IMR-90 (cell line): ENCODE measurements at regions not wholly inside any gene's neighbourhood (a gene's known extent, or its start where the extent isn't known, plus 50 kb on each side); places are given as distances from the start of the nearest gene placed in this dataset.

Source experiments
- ATAC-seq: fragments of 200-7000 bp; cut with Tn5 transposase; 2 replicates; pipeline ENCODE4 v1.9.1; 2020; ENCODE audit warnings: low read depth, mild to moderate bottlenecking, moderate library complexity
- BruUV-seq: library from RNA; stranded (reverse); fragments of 400-500 nt; replicated peaks from 2 replicates; lab custom pipeline; 2021; lab: Mats Ljungman, UMichigan
- CTCF ChIA-PET: fragments of 300-600 bp; formaldehyde crosslinking; extraction: SDS; loops from one replicate; lab custom pipeline; 2021; ENCODE audit warnings: antibody characterized with exemption; lab: Yijun Ruan, JAX
- POLR2A ChIA-PET: fragments of 300-600 bp; sonication (Branson Sonifier 250); formaldehyde crosslinking; loops from one replicate; lab custom pipeline; 2022; ENCODE audit warnings: antibody characterized with exemption; ENCODE audit not compliant: unreplicated experiment; lab: Charles Lee
- DNase-seq: peaks from one replicate; pipeline ENCODE4 v3.0.0; 2013
- H2AFZ ChIP-seq: replicated peaks from 2 replicates; pipeline ENCODE3; 2013; ENCODE audit warnings: low read length, mild to moderate bottlenecking; ENCODE audit not compliant: poor library complexity
- H2AK5ac ChIP-seq: 2 replicates; pipeline ENCODE4 v1.6.1; 2013; ENCODE audit warnings: low read depth, low read length, inconsistent platforms
- H2AK9ac ChIP-seq: replicated peaks from 2 replicates; pipeline ENCODE3; 2013; ENCODE audit warnings: mild to moderate bottlenecking, low read depth, low read length, moderate library complexity; ENCODE audit not compliant: poor library complexity
- H2BK120ac ChIP-seq: 2 replicates; pipeline ENCODE4 v1.6.1; 2013; ENCODE audit warnings: low read depth, low read length, inconsistent platforms
- H2BK15ac ChIP-seq: 3 replicates; pipeline ENCODE4 v1.6.1; 2013; ENCODE audit warnings: low read depth, low read length, inconsistent platforms
- H2BK20ac ChIP-seq: 2 replicates; pipeline ENCODE4 v1.6.1; 2013; ENCODE audit warnings: low read depth, mild to moderate bottlenecking, inconsistent platforms, low read length, moderate library complexity
- H2BK5ac ChIP-seq: 2 replicates; pipeline ENCODE4 v1.6.1; 2013; ENCODE audit warnings: mild to moderate bottlenecking, low read depth, low read length, inconsistent platforms; ENCODE audit not compliant: poor library complexity, severe bottlenecking
- H3K14ac ChIP-seq: replicated peaks from 2 replicates; pipeline ENCODE4 v1.6.1; 2013; ENCODE audit warnings: low read depth, low read length, inconsistent platforms
- H3K18ac ChIP-seq: 2 replicates; pipeline ENCODE4 v1.6.1; 2013; ENCODE audit warnings: low read depth, low read length, control low read depth
- H3K23ac ChIP-seq: 2 replicates; pipeline ENCODE4 v1.6.1; 2013; ENCODE audit warnings: low read depth, low read length, inconsistent platforms
- H3K27ac ChIP-seq: 2 replicates; pipeline ENCODE4 v1.5.1; 2013; ENCODE audit warnings: mild to moderate bottlenecking, control low read depth, low read length; ENCODE audit not compliant: insufficient read depth
- H3K27me3 ChIP-seq: 2 replicates; pipeline ENCODE4 v1.6.1; 2013; ENCODE audit warnings: low read length; ENCODE audit not compliant: control insufficient read depth, insufficient read depth
- H3K36me3 ChIP-seq: 2 replicates; pipeline ENCODE4 v1.6.1; 2013; ENCODE audit warnings: low read length, mixed read lengths; ENCODE audit not compliant: control insufficient read depth, insufficient read depth
- H3K4ac ChIP-seq: 2 replicates; pipeline ENCODE4 v1.6.1; 2013; ENCODE audit warnings: low read depth, low read length, inconsistent platforms
- H3K4me1 ChIP-seq: 2 replicates; pipeline ENCODE4 v1.6.1; 2013; ENCODE audit warnings: low read length, mixed read lengths; ENCODE audit not compliant: control insufficient read depth, insufficient read depth
- H3K4me2 ChIP-seq: 2 replicates; pipeline ENCODE4 v1.6.1; 2013; ENCODE audit warnings: low read depth, mild to moderate bottlenecking, control low read depth, low read length, moderate library complexity
- H3K4me3 ChIP-seq: 2 replicates; pipeline ENCODE4 v1.5.1; 2013; ENCODE audit warnings: low read depth, mild to moderate bottlenecking, control low read depth, low read length, moderate library complexity; ENCODE audit not compliant: insufficient read depth
- H3K56ac ChIP-seq: 2 replicates; pipeline ENCODE4 v1.6.1; 2013; ENCODE audit warnings: low read length, inconsistent platforms; ENCODE audit not compliant: insufficient read depth; ENCODE audit errors: extremely low read depth
- H3K79me1 ChIP-seq, 2 experiments: 2 replicates each; pipeline ENCODE4 v1.6.1; 2013; ENCODE audit warnings: low read length in 2 of 2, inconsistent platforms in 1 of 2, low read depth in 1 of 2
- H3K9ac ChIP-seq: 2 replicates; pipeline ENCODE4 v1.6.1; 2013; ENCODE audit warnings: low read depth, low read length, control low read depth
- H3K9me1 ChIP-seq: 2 replicates; pipeline ENCODE4 v1.6.1; 2013; ENCODE audit warnings: low read length, inconsistent platforms; ENCODE audit not compliant: insufficient read depth
- H3K9me3 ChIP-seq: 2 replicates; pipeline ENCODE4 v1.6.1; 2013; ENCODE audit warnings: low read length; ENCODE audit not compliant: control insufficient read depth, insufficient read depth
- H4K20me1 ChIP-seq: 2 replicates; pipeline ENCODE4 v1.6.1; 2013; ENCODE audit warnings: low read length, inconsistent platforms; ENCODE audit not compliant: insufficient read depth
- H4K5ac ChIP-seq: 2 replicates; pipeline ENCODE4 v1.6.1; 2013; ENCODE audit warnings: mild to moderate bottlenecking, low read depth, low read length, control low read depth
- H4K8ac ChIP-seq, 2 experiments: 2 replicates each; pipeline ENCODE4 v1.6.1; 2013; ENCODE audit warnings: low read depth in 2 of 2, low read length in 2 of 2, control low read depth in 1 of 2, inconsistent platforms in 1 of 2
- H4K91ac ChIP-seq: 2 replicates; pipeline ENCODE4 v1.6.1; 2013; ENCODE audit warnings: low read depth, low read length, inconsistent platforms; ENCODE audit not compliant: insufficient read depth
- BHLHE40 ChIP-seq: fragments of 150-350 bp; IDR thresholded peaks from 2 replicates; pipeline ENCODE4 v1.6.1; 2016; ENCODE audit warnings: mild to moderate bottlenecking, low read depth, low read length
- CEBPB ChIP-seq: IDR thresholded peaks from 2 replicates; pipeline ENCODE4 v1.6.1; 2012; ENCODE audit warnings: low read depth, low read length, improper control_type of control experiment
- CHD1 ChIP-seq: IDR thresholded peaks from 2 replicates; pipeline ENCODE4 v1.6.1; 2012; ENCODE audit warnings: low read depth, low read length, improper control_type of control experiment
- CTCF ChIP-seq: conservative IDR thresholded peaks from 2 replicates; pipeline ENCODE4 v1.5.1; 2012; ENCODE audit warnings: mild to moderate bottlenecking, low read depth, low read length, improper control_type of control experiment
- ELK1 ChIP-seq: fragments of 150-350 bp; IDR thresholded peaks from 2 replicates; pipeline ENCODE4 v1.6.1; 2016; ENCODE audit warnings: low read depth, mild to moderate bottlenecking, low read length, moderate library complexity, borderline replicate concordance
- FOS ChIP-seq: fragments of 150-350 bp; IDR thresholded peaks from 2 replicates; pipeline ENCODE4 v1.6.1; 2016; ENCODE audit warnings: low read depth, low read length
- MAFK ChIP-seq: IDR thresholded peaks from 2 replicates; pipeline ENCODE4 v1.6.1; 2012; ENCODE audit warnings: low read depth, low read length, improper control_type of control experiment
- MAZ ChIP-seq: IDR thresholded peaks from 2 replicates; pipeline ENCODE4 v1.6.1; 2012; ENCODE audit warnings: low read depth, mild to moderate bottlenecking, low read length, improper control_type of control experiment, moderate library complexity, borderline replicate concordance
- MXI1 ChIP-seq: IDR thresholded peaks from 2 replicates; pipeline ENCODE4 v1.6.1; 2012; ENCODE audit warnings: low read depth, mild to moderate bottlenecking, low read length, moderate library complexity, borderline replicate concordance
- NFE2L2 ChIP-seq: fragments of 150-350 bp; IDR thresholded peaks from 2 replicates; pipeline ENCODE4 v1.6.1; 2016; ENCODE audit warnings: low read depth, mild to moderate bottlenecking, low read length
- POLR2A ChIP-seq: IDR thresholded peaks from 2 replicates; pipeline ENCODE4 v1.6.1; 2012; ENCODE audit warnings: mild to moderate bottlenecking, low read depth, low read length
- RAD21 ChIP-seq: IDR thresholded peaks from 2 replicates; pipeline ENCODE4 v1.6.1; 2012; ENCODE audit warnings: low read length, improper control_type of control experiment
- RCOR1 ChIP-seq: IDR thresholded peaks from 2 replicates; pipeline ENCODE4 v1.6.1; 2012; ENCODE audit warnings: mild to moderate bottlenecking, low read length, improper control_type of control experiment; ENCODE audit not compliant: insufficient replicate concordance
- RFX5 ChIP-seq: IDR thresholded peaks from 2 replicates; pipeline ENCODE4 v1.8.0; 2012; ENCODE audit warnings: low read depth, mild to moderate bottlenecking, low read length, moderate library complexity
- SMC3 ChIP-seq: fragments of 150-350 bp; IDR thresholded peaks from 2 replicates; pipeline ENCODE4 v1.6.1; 2016; ENCODE audit warnings: low read depth, mild to moderate bottlenecking, antibody characterized with exemption, low read length, moderate library complexity
- WGBS, 2 experiments: methylation state at CpG; one replicate each; pipeline versions ENCODE4 v1.1.5 to v1.1.7; 2013; ENCODE audit warnings: missing lambda C conversion rate in 2 of 2; ENCODE audit not compliant: insufficient read length in 1 of 2; ENCODE audit errors: extremely low coverage in 2 of 2; 5-methylcytosine and 5-hydroxymethylcytosine counted together
- dilution Hi-C: fragments of 300-500 bp; cut with HindIII; formaldehyde crosslinking; loops from one replicate; pipeline ENCODE4 v1.14.3; 2018; ENCODE audit warnings: low sequenced_read_pairs; ENCODE audit not compliant: unreplicated experiment
- in situ Hi-C: fragments of 300-500 bp; cut with MboI; formaldehyde crosslinking; loops from 3 replicates; pipeline ENCODE4 v1.14.3; 2019; ENCODE audit warnings: low sequenced_read_pairs, inconsistent platforms, mixed read lengths
- intact Hi-C: fragments of 100-400 bp; cut with micrococcal nuclease; formaldehyde crosslinking; loops from 2 replicates; pipeline ENCODE4 v1.10.0; 2022
- TF ChIP-seq, protein P1 (sequence below): fragments of 150-350 bp; IDR thresholded peaks from 2 replicates; pipeline ENCODE4 v1.6.1; 2017; ENCODE audit warnings: mild to moderate bottlenecking, antibody characterized with exemption, low read length, low read depth

- no peaks in the 10 kb centered on the region; the same call in 1 of the 2 replicates for H3K27me3 ChIP-seq
- H3K56ac ChIP-seq = no peak overlapping the region
- CTCF ChIA-PET = no interaction called here
- H3K27ac ChIP-seq = no peak overlapping the region
- no peak overlapping the region for H3K4me2 ChIP-seq
- 0 out of 2 replicates have a peak, but pooled peaks cover 2% of the 10 kb centered on the region for H3K9me3 ChIP-seq
- BruUV-seq = no TSS peak
- no peak overlapping the region for H3K4me3 ChIP-seq
- H3K23ac ChIP-seq = no peak overlapping the region
- H3K4me1 ChIP-seq = peaks cover 3% of the 10 kb centered on the region; the same call in 1 of the 2 replicates
- H4K8ac ChIP-seq = no peak overlapping the region
- no peaks in the 10 kb centered on the region for H3K36me3 ChIP-seq
- no peak overlapping the region for H3K18ac ChIP-seq
- 90% methylated on average over 5 of the region's 6 CpGs; no CpG with 5 or more reads in 1 of the 2 experiments for WGBS, 2 experiments
- H3K4ac ChIP-seq = no peak overlapping the region
- no peaks in the 10 kb centered on the region for H4K20me1 ChIP-seq
- ATAC-seq (no peak), DNase-seq (no peak)
- in situ Hi-C loops (no loop called here), dilution Hi-C loops (no loop called here), intact Hi-C loops (loop anchor here (5.0 kb wide), 1 partner anchor 142 kb away; the partner anchor contains the start of gene ACSL4)
- H4K5ac ChIP-seq = no peak overlapping the region
- TF ChIP-seq POLR2A (no peak), RAD21 (no peak), ELK1 (no peak), FOS (no peak), NFE2L2 (no peak), BHLHE40 (no peak), RCOR1 (no peak), CHD1 (no peak), MAZ (no peak), MXI1 (no peak), CTCF (no peak), SMC3 (no peak), RFX5 (no peak), CEBPB (no peak), MAFK (no peak)
- TF ChIP-seq, protein P1, sequence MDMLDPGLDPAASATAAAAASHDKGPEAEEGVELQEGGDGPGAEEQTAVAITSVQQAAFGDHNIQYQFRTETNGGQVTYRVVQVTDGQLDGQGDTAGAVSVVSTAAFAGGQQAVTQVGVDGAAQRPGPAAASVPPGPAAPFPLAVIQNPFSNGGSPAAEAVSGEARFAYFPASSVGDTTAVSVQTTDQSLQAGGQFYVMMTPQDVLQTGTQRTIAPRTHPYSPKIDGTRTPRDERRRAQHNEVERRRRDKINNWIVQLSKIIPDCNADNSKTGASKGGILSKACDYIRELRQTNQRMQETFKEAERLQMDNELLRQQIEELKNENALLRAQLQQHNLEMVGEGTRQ = no peak
- H2BK120ac ChIP-seq = no peak overlapping the region
- POLR2A ChIA-PET = no interaction called here
- H2BK20ac ChIP-seq = no peak overlapping the region
- no peak overlapping the region for H3K14ac ChIP-seq
- no peak overlapping the region for H2AFZ ChIP-seq
- no peak overlapping the region for H2BK5ac ChIP-seq
- no peak overlapping the region for H3K9ac ChIP-seq
- H2AK5ac ChIP-seq = no peak overlapping the region
- H3K9me1 ChIP-seq = no peaks in the 10 kb centered on the region
- H2BK15ac ChIP-seq = no peak overlapping the region
- no peak overlapping the region for H4K91ac ChIP-seq
- H2AK9ac ChIP-seq = no peak overlapping the region
- H3K79me1 ChIP-seq = no peaks in the 10 kb centered on the region
Measured at GRCh38 chrX:109873983-109874382, 128.9 kb upstream of the TMEM164 start.
